ENCODE measurements at regions not wholly inside any gene's neighbourhood (a gene's known extent, or its start where the extent isn't known, plus 50 kb on each side); places are given as distances from the start of the nearest gene placed in this dataset.
"Not testable (repeated sequence)": the region's sequence is repeated elsewhere in the genome, so short reads cannot be mapped to it uniquely, and the experiment has no call there.

- in situ Hi-C loops (cut with MboI; ENCODE audit: low sequenced_read_pairs), result no loop called here
Measured at GRCh38 chr11:34001557-34002064, 49.9 kb upstream of the CAPRIN1 start.

- in situ Hi-C loops (cut with MboI; ENCODE audit: low sequenced_read_pairs), result no loop called here
Measured at GRCh38 chr11:33999393-33999792, 52.1 kb upstream of the CAPRIN1 start.

- in situ Hi-C loops (cut with MboI; ENCODE audit: low sequenced_read_pairs), result no loop called here
Measured at GRCh38 chr11:33997584-33998251, 53.8 kb upstream of the CAPRIN1 start.

- in situ Hi-C loops (cut with MboI; ENCODE audit: low sequenced_read_pairs), result no loop called here
Measured at GRCh38 chr11:33996498-33997454, 54.8 kb upstream of the CAPRIN1 start.

GRCh38 chr11:33994937-33995336, 56.6 kb upstream of the CAPRIN1 start:
- in situ Hi-C loops (cut with MboI; ENCODE audit: low sequenced_read_pairs), result no loop called here

- in situ Hi-C loops (cut with MboI; ENCODE audit: low sequenced_read_pairs), result not testable (repeated sequence)
Measured at GRCh38 chr11:33991136-33991535, 60.4 kb upstream of the CAPRIN1 start.

- in situ Hi-C loops (cut with MboI; ENCODE audit: low sequenced_read_pairs), result not testable (repeated sequence)
Measured at GRCh38 chr11:33990131-33990530, 61.4 kb upstream of the CAPRIN1 start.

- in situ Hi-C loops (cut with MboI; ENCODE audit: low sequenced_read_pairs), result no loop called here
Measured at GRCh38 chr11:33989461-33989860, 62.1 kb upstream of the CAPRIN1 start.

- in situ Hi-C loops (cut with MboI; ENCODE audit: low sequenced_read_pairs), result no loop called here
Measured at GRCh38 chr11:33988586-33989370, 62.8 kb upstream of the CAPRIN1 start.

- in situ Hi-C loops (cut with MboI; ENCODE audit: low sequenced_read_pairs), result no loop called here
Measured at GRCh38 chr11:33987975-33988580, 63.5 kb upstream of the CAPRIN1 start.

GRCh38 chr11:33987545-33987944, 64.0 kb upstream of the CAPRIN1 start:
- in situ Hi-C loops (cut with MboI; ENCODE audit: low sequenced_read_pairs), result no loop called here

GRCh38 chr11:33986597-33987501, 64.7 kb upstream of the CAPRIN1 start:
- in situ Hi-C loops (cut with MboI; ENCODE audit: low sequenced_read_pairs), result not testable (repeated sequence)

- in situ Hi-C loops (cut with MboI; ENCODE audit: low sequenced_read_pairs), result no loop called here
Measured at GRCh38 chr11:33984682-33985389, 66.7 kb upstream of the CAPRIN1 start.

- in situ Hi-C loops (cut with MboI; ENCODE audit: low sequenced_read_pairs), result no loop called here
Measured at GRCh38 chr11:33982661-33983060, 68.9 kb upstream of the CAPRIN1 start.

GRCh38 chr11:33980897-33981296, 70.6 kb upstream of the CAPRIN1 start:
- in situ Hi-C loops (cut with MboI; ENCODE audit: low sequenced_read_pairs), result no loop called here

GRCh38 chr11:33978376-33978775, 73.2 kb upstream of the CAPRIN1 start:
- in situ Hi-C loops (cut with MboI; ENCODE audit: low sequenced_read_pairs), result no loop called here

- in situ Hi-C loops (cut with MboI; ENCODE audit: low sequenced_read_pairs), result no loop called here
Measured at GRCh38 chr11:33977676-33978075, 73.9 kb upstream of the CAPRIN1 start.

GRCh38 chr11:33976495-33977199, 74.9 kb upstream of the CAPRIN1 start:
- in situ Hi-C loops (cut with MboI; ENCODE audit: low sequenced_read_pairs), result no loop called here
